Caco-2 (cell line): ENCODE measurements at regions not wholly inside any gene's neighbourhood (a gene's known extent, or its start where the extent isn't known, plus 50 kb on each side); places are given as distances from the start of the nearest gene placed in this dataset.

Experiments used
- BruUV-seq: library from RNA; stranded (reverse); fragments of 400-500 nt; replicated peaks from 2 replicates; lab custom pipeline; 2021; lab: Mats Ljungman, UMichigan
- CTCF ChIA-PET: fragments of 300-600 bp; sonication (Branson Sonifier 250); formaldehyde crosslinking; loops from one replicate; lab custom pipeline; 2022; ENCODE audit warnings: antibody characterized with exemption; lab: Charles Lee
- POLR2A ChIA-PET: fragments of 300-600 bp; sonication (Branson Sonifier 250); formaldehyde crosslinking; loops from one replicate; lab custom pipeline; 2022; ENCODE audit warnings: antibody characterized with exemption; lab: Charles Lee
- DNase-seq, 2 experiments: peaks; one replicate each; pipeline versions ENCODE4 v3.0.0 to v3.0.0-alpha.2; 2020 to 2022
- H3K27me3 ChIP-seq: replicated peaks from 2 replicates; pipeline ENCODE4 v1.6.0; 2011; ENCODE audit warnings: low read length; ENCODE audit not compliant: control insufficient read depth, insufficient read depth
- H3K36me3 ChIP-seq: 2 replicates; pipeline ENCODE4 v1.5.1; 2011; ENCODE audit warnings: low read length; ENCODE audit not compliant: control insufficient read depth, insufficient read depth
- H3K4me1 ChIP-seq: fragments of 250-450 bp; sonication (Bioruptor Pico); 2 replicates; pipeline ENCODE4 v1.5.1; 2020; ENCODE audit warnings: mild to moderate bottlenecking
- H3K4me3 ChIP-seq: 2 replicates; pipeline ENCODE4 v1.5.1; 2011; ENCODE audit warnings: low read depth, mild to moderate bottlenecking, control low read depth, low read length
- H3K9me3 ChIP-seq: fragments of 250-450 bp; sonication (Bioruptor Pico); 2 replicates; pipeline ENCODE4 v1.5.1; 2020; ENCODE audit warnings: mild to moderate bottlenecking, moderate library complexity
- H3K27ac Mint-ChIP-seq: one replicate; pipeline ENCODE4 v1.8.0; 2022; ENCODE audit warnings: mixed read lengths; ENCODE audit not compliant: unreplicated experiment
- H3K27me3 Mint-ChIP-seq: one replicate; pipeline ENCODE4 v1.8.0; 2022; ENCODE audit warnings: mixed read lengths; ENCODE audit not compliant: insufficient read depth, unreplicated experiment
- H3K36me3 Mint-ChIP-seq: one replicate; pipeline ENCODE4 v1.8.0; 2022; ENCODE audit warnings: mild to moderate bottlenecking, mixed read lengths; ENCODE audit not compliant: insufficient read depth, unreplicated experiment
- H3K4me1 Mint-ChIP-seq: one replicate; pipeline ENCODE4 v1.8.0; 2022; ENCODE audit warnings: low read depth, mixed read lengths; ENCODE audit not compliant: unreplicated experiment
- H3K4me3 Mint-ChIP-seq: one replicate; pipeline ENCODE4 v1.8.0; 2022; ENCODE audit warnings: mild to moderate bottlenecking, moderate library complexity, mixed read lengths; ENCODE audit not compliant: unreplicated experiment
- H3K9me3 Mint-ChIP-seq: one replicate; pipeline ENCODE4 v1.8.0; 2022; ENCODE audit warnings: mixed read lengths; ENCODE audit not compliant: unreplicated experiment
- CTCF ChIP-seq, 2 experiments: fragments of 200-600 bp in 1 of 2; IDR thresholded peaks; 1 replicate in 1 of 2; 2 replicates in 1 of 2; pipeline versions ENCODE4 v1.5.1 to v1.8.0; 2011 to 2022; ENCODE audit warnings: antibody characterized with exemption in 1 of 2, control low read depth in 1 of 2, inconsistent platforms in 1 of 2, low read depth in 1 of 2, low read length in 1 of 2, mild to moderate bottlenecking in 1 of 2, moderate library complexity in 1 of 2; ENCODE audit not compliant: insufficient read depth in 1 of 2, severe bottlenecking in 1 of 2, unreplicated experiment in 1 of 2
- intact Hi-C: fragments of 100-400 bp; cut with micrococcal nuclease; formaldehyde crosslinking; loops from one replicate; pipeline ENCODE4 v1.10.0; 2022; ENCODE audit not compliant: unreplicated experiment

GRCh38 chr1:57522575-57522974 lies 98.7 kb upstream of the DAB1 start:
- Histone ChIP-seq H3K9me3 (no peaks in the 10 kb centered on the region), H3K27me3 (no peaks in the 10 kb centered on the region), H3K4me1 (no peaks in the 10 kb centered on the region), H3K36me3 (no peaks in the 10 kb centered on the region), H3K4me3 (no peak overlapping the region)
- ChIA-PET POLR2A (no interaction called here), CTCF (no interaction called here)
- no peak for TF ChIP-seq CTCF (IDR thresholded peaks at IDR 0.05; ENCODE audit: insufficient read depth in 1 of 2, low read depth in 1 of 2, low read length in 1 of 2, severe bottlenecking in 1 of 2, unreplicated experiment in 1 of 2)
- Mint-ChIP-seq H3K27me3 (peaks cover 12% of the 10 kb centered on the region), H3K9me3 (no peaks in the 10 kb centered on the region), H3K27ac (no peak overlapping the region), H3K4me3 (no peak overlapping the region), H3K36me3 (no peaks in the 10 kb centered on the region), H3K4me1 (no peaks in the 10 kb centered on the region)
- DNase-seq, result no peak
- intact Hi-C loops, result no loop called here
- no TSS peak for BruUV-seq

GRCh38 chr1:57520743-57521515 lies 97.1 kb upstream of the DAB1 start:
- no peak for DNase-seq
- Mint-ChIP-seq H3K4me3 (no peak overlapping the region), H3K9me3 (no peaks in the 10 kb centered on the region), H3K36me3 (no peaks in the 10 kb centered on the region), H3K4me1 (no peaks in the 10 kb centered on the region), H3K27ac (no peak overlapping the region), H3K27me3 (peaks cover 12% of the 10 kb centered on the region)
- Histone ChIP-seq H3K4me3 (no peak overlapping the region), H3K27me3 (no peaks in the 10 kb centered on the region), H3K36me3 (no peaks in the 10 kb centered on the region), H3K4me1 (no peaks in the 10 kb centered on the region), H3K9me3 (no peaks in the 10 kb centered on the region)
- no TSS peak for BruUV-seq
- ChIA-PET CTCF (no interaction called here), POLR2A (interaction anchor here (0.6 kb wide), 1 partner anchor 19 kb away, joined by 3 read pairs; no protein-coding TSS in a partner anchor)
- no peak for TF ChIP-seq CTCF (IDR thresholded peaks at IDR 0.05; ENCODE audit: insufficient read depth in 1 of 2, low read depth in 1 of 2, low read length in 1 of 2, severe bottlenecking in 1 of 2, unreplicated experiment in 1 of 2)
- intact Hi-C loops, result no loop called here

- no peak for TF ChIP-seq CTCF (IDR thresholded peaks at IDR 0.05; ENCODE audit: insufficient read depth in 1 of 2, low read depth in 1 of 2, low read length in 1 of 2, severe bottlenecking in 1 of 2, unreplicated experiment in 1 of 2)
- no peaks in the 10 kb centered on the region for H3K4me1 Mint-ChIP-seq
- no TSS peak for BruUV-seq
- peaks cover 2% of the 10 kb centered on the region for H3K27me3 Mint-ChIP-seq
- no peaks in the 10 kb centered on the region for H3K36me3 Mint-ChIP-seq
- intact Hi-C loops, result no loop called here
- POLR2A ChIA-PET, result no interaction called here
- CTCF ChIA-PET, result no interaction called here
- Histone ChIP-seq H3K27me3 (no peaks in the 10 kb centered on the region), H3K4me1 (no peaks in the 10 kb centered on the region), H3K36me3 (no peaks in the 10 kb centered on the region), H3K9me3 (no peaks in the 10 kb centered on the region), H3K4me3 (no peak overlapping the region)
- no peaks in the 10 kb centered on the region for H3K9me3 Mint-ChIP-seq
- H3K27ac Mint-ChIP-seq, result no peak overlapping the region
- no peak overlapping the region for H3K4me3 Mint-ChIP-seq
- no peak for DNase-seq
Observed at GRCh38 chr1:57518496-57518895, 94.6 kb upstream of the DAB1 start.
